Panc1 (cell line): ENCODE measurements at regions not wholly inside any gene's neighbourhood (a gene's known extent, or its start where the extent isn't known, plus 50 kb on each side); places are given as distances from the start of the nearest gene placed in this dataset.
"Not testable (repeated sequence)": the region's sequence is repeated elsewhere in the genome, so short reads cannot be mapped to it uniquely, and the experiment has no call there.

Experiments used
- ATAC-seq: fragments of 200-7000 bp; cut with Tn5 transposase; 2 replicates; pipeline ENCODE4 v1.9.1; 2020; ENCODE audit warnings: mild to moderate bottlenecking, moderate library complexity
- BruUV-seq: library from RNA; stranded (reverse); fragments of 400-500 nt; replicated peaks from 2 replicates; lab custom pipeline; 2021; lab: Mats Ljungman, UMichigan
- CTCF ChIA-PET: fragments of 300-600 bp; sonication (Branson Sonifier 250); formaldehyde crosslinking; loops from one replicate; lab custom pipeline; 2022; ENCODE audit warnings: antibody characterized with exemption; lab: Charles Lee
- POLR2A ChIA-PET: fragments of 300-600 bp; sonication (Branson Sonifier 250); formaldehyde crosslinking; loops from one replicate; lab custom pipeline; 2022; ENCODE audit warnings: antibody characterized with exemption; lab: Charles Lee
- DNase-seq: peaks from one replicate; pipeline ENCODE4 v3.0.0-alpha.2; 2010; ENCODE audit warnings: low read depth, low spot score
- H3K27ac ChIP-seq: 2 replicates; pipeline ENCODE4 v1.5.1; 2011; ENCODE audit warnings: mild to moderate bottlenecking, low read length, inconsistent platforms
- H3K27me3 ChIP-seq: fragments of 200-500 bp; sonication (Bioruptor generic); 2 replicates; pipeline ENCODE4 v1.6.0; 2014; ENCODE audit warnings: low read length, inconsistent platforms; ENCODE audit not compliant: control insufficient read depth, insufficient read depth
- H3K36me3 ChIP-seq: fragments of 200-500 bp; sonication (Bioruptor generic); 2 replicates; pipeline ENCODE4 v1.5.1; 2014; ENCODE audit warnings: inconsistent platforms, mild to moderate bottlenecking, low read length, moderate library complexity; ENCODE audit not compliant: control insufficient read depth, insufficient read depth
- H3K4me1 ChIP-seq: 2 replicates; pipeline ENCODE4 v1.5.1; 2011; ENCODE audit warnings: inconsistent platforms, mild to moderate bottlenecking, low read length, moderate library complexity; ENCODE audit not compliant: control insufficient read depth, insufficient read depth
- H3K4me3 ChIP-seq, 2 experiments: 2 replicates each; pipeline ENCODE4 v1.5.1; 2011 to 2012; ENCODE audit warnings: low read depth in 2 of 2, low read length in 2 of 2, mild to moderate bottlenecking in 2 of 2, inconsistent platforms in 1 of 2, moderate library complexity in 1 of 2
- H3K9me3 ChIP-seq: fragments of 200-500 bp; sonication (Bioruptor generic); 2 replicates; pipeline ENCODE4 v1.5.1; 2014; ENCODE audit warnings: low read depth, mild to moderate bottlenecking, inconsistent platforms, low read length, moderate library complexity; ENCODE audit not compliant: control insufficient read depth, insufficient read depth
- POLR2AphosphoS5 ChIP-seq: IDR thresholded peaks from 2 replicates; pipeline ENCODE4 v1.6.1; 2012; ENCODE audit warnings: mild to moderate bottlenecking, low read depth, low read length, moderate library complexity
- SIN3A ChIP-seq: IDR thresholded peaks from 2 replicates; pipeline ENCODE4 v1.6.1; 2012; ENCODE audit warnings: low read depth, mild to moderate bottlenecking, low read length, moderate library complexity, borderline replicate concordance; ENCODE audit not compliant: insufficient read depth
- TCF7L2 ChIP-seq: IDR thresholded peaks from 2 replicates; pipeline ENCODE4 v1.6.1; 2011; ENCODE audit warnings: mild to moderate bottlenecking, low read depth, low read length, inconsistent platforms
- in situ Hi-C: cut with HindIII; loops from 2 replicates; pipeline ENCODE4 v1.10.0; 2016; ENCODE audit warnings: low sequenced_read_pairs, low pct_unique_long_range_greater_than_20kb
- intact Hi-C: fragments of 100-400 bp; cut with micrococcal nuclease; formaldehyde crosslinking; loops from one replicate; pipeline ENCODE4 v1.10.0; 2022; ENCODE audit not compliant: unreplicated experiment
- TF ChIP-seq, protein P1 (sequence below): fragments of 450-650 bp; IDR thresholded peaks from 2 replicates; pipeline ENCODE4 v1.5.1; 2017; ENCODE audit warnings: mild to moderate bottlenecking
- TF ChIP-seq, protein P2 (sequence below), 2 experiments: IDR thresholded peaks; 2 replicates each; pipeline ENCODE4 v1.6.1; 2011 to 2012; ENCODE audit warnings: low read depth in 2 of 2, control low read depth in 1 of 2, low read length in 1 of 2, mild to moderate bottlenecking in 1 of 2, moderate library complexity in 1 of 2; ENCODE audit not compliant: insufficient read depth in 1 of 2

DNA sequence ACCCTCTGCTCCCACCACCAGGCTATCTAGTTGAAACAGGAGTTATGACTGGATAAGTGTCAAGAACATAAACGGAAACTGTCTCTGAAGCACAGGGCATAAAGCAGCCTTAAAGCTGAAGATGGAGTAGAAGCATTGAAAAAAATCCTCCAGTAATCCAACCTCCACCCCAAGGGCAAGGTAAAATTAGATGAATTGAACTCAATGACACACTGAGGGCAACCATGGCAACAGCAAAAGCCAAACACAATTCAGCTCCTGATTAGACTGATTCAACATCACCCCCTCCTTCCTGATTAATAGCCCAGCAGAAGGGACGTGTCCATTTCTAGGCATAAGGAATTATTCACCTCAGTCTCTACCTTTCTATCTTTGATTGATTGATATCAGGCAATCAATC lies 183.2 kb upstream of the MAP3K1 start:
- ATAC-seq (no peak), DNase-seq (no peak)
- H3K4me1 ChIP-seq, result peaks cover 3% of the 10 kb centered on the region; the same call in 1 of the 2 replicates
- intact Hi-C loops (no loop called here), in situ Hi-C loops (no loop called here)
- H3K36me3 ChIP-seq, result no peaks in the 10 kb centered on the region
- no peak overlapping the region for H3K27ac ChIP-seq
- TF ChIP-seq SIN3A (no peak), POLR2AphosphoS5 (no peak), TCF7L2 (no peak)
- TF ChIP-seq, protein P1, sequence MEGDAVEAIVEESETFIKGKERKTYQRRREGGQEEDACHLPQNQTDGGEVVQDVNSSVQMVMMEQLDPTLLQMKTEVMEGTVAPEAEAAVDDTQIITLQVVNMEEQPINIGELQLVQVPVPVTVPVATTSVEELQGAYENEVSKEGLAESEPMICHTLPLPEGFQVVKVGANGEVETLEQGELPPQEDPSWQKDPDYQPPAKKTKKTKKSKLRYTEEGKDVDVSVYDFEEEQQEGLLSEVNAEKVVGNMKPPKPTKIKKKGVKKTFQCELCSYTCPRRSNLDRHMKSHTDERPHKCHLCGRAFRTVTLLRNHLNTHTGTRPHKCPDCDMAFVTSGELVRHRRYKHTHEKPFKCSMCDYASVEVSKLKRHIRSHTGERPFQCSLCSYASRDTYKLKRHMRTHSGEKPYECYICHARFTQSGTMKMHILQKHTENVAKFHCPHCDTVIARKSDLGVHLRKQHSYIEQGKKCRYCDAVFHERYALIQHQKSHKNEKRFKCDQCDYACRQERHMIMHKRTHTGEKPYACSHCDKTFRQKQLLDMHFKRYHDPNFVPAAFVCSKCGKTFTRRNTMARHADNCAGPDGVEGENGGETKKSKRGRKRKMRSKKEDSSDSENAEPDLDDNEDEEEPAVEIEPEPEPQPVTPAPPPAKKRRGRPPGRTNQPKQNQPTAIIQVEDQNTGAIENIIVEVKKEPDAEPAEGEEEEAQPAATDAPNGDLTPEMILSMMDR, result no peak
- TF ChIP-seq, protein P2, sequence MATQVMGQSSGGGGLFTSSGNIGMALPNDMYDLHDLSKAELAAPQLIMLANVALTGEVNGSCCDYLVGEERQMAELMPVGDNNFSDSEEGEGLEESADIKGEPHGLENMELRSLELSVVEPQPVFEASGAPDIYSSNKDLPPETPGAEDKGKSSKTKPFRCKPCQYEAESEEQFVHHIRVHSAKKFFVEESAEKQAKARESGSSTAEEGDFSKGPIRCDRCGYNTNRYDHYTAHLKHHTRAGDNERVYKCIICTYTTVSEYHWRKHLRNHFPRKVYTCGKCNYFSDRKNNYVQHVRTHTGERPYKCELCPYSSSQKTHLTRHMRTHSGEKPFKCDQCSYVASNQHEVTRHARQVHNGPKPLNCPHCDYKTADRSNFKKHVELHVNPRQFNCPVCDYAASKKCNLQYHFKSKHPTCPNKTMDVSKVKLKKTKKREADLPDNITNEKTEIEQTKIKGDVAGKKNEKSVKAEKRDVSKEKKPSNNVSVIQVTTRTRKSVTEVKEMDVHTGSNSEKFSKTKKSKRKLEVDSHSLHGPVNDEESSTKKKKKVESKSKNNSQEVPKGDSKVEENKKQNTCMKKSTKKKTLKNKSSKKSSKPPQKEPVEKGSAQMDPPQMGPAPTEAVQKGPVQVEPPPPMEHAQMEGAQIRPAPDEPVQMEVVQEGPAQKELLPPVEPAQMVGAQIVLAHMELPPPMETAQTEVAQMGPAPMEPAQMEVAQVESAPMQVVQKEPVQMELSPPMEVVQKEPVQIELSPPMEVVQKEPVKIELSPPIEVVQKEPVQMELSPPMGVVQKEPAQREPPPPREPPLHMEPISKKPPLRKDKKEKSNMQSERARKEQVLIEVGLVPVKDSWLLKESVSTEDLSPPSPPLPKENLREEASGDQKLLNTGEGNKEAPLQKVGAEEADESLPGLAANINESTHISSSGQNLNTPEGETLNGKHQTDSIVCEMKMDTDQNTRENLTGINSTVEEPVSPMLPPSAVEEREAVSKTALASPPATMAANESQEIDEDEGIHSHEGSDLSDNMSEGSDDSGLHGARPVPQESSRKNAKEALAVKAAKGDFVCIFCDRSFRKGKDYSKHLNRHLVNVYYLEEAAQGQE (IDR thresholded peaks at IDR 0.05; ENCODE audit: insufficient read depth in 1 of 2, low read depth in 2 of 2, low read length in 1 of 2), result no peak
- no peak overlapping the region for H3K4me3 ChIP-seq
- no peaks in the 10 kb centered on the region for H3K9me3 ChIP-seq
- POLR2A ChIA-PET, result no interaction called here
- no TSS peak for BruUV-seq
- CTCF ChIA-PET, result no interaction called here
- H3K27me3 ChIP-seq, result peaks cover 6% of the 10 kb centered on the region; the same call in 1 of the 2 replicates

DNA sequence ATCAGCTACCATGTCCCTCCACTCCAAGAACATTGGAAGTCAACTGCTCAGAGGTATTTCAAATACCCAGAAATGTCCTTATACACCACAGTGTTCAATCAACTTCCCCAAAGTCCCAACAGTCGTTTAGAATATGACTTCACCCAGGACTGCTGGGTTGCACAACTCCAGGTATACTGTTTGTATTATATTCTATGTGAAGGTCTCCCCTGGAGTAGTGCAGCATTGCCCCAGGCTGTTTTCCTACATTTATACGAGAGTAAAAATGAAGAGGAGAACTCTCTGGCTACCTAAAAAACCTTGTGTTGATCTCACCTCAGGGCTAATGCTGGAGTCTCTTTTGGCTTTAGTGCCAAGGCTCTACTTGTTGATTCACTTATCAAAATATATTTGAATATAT lies 183.6 kb upstream of the MAP3K1 start:
- CTCF ChIA-PET, result no interaction called here
- H3K4me3 ChIP-seq, result no peak overlapping the region
- no peaks in the 10 kb centered on the region for H3K36me3 ChIP-seq
- H3K27ac ChIP-seq, result no peak overlapping the region
- TF ChIP-seq, protein P1, result no peak
- TF ChIP-seq, protein P2 (IDR thresholded peaks at IDR 0.05; ENCODE audit: insufficient read depth in 1 of 2, low read depth in 2 of 2, low read length in 1 of 2), result no peak
- TF ChIP-seq TCF7L2, result no peak
- no peak for TF ChIP-seq SIN3A
- no peak for TF ChIP-seq POLR2AphosphoS5
- DNase-seq (no peak), ATAC-seq (no peak)
- H3K4me1 ChIP-seq, result no peaks in the 10 kb centered on the region
- intact Hi-C loops (no loop called here), in situ Hi-C loops (no loop called here)
- BruUV-seq, result no TSS peak
- peaks cover 6% of the 10 kb centered on the region; the same call in 1 of the 2 replicates for H3K27me3 ChIP-seq
- H3K9me3 ChIP-seq, result no peaks in the 10 kb centered on the region
- POLR2A ChIA-PET, result no interaction called here

DNA sequence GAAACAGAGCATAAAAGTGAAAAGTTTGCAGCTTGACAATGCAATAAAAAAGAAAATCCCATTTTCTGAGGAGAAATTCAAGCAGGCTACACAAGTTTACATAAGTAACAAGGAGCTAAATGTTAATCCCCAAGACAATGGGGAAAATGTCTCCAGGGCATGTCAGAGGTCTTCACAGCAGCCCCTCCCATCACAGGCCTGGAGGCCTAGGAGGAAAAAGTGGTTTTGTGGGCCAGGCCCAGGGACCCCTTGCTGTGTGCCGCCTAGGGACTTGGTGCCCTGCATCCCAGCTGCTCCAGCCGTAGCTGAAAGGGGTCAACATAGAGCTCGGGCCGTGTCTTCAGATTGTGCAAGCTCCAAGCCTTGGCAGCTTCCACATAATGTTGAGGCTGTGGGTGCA lies 186.7 kb upstream of the MAP3K1 start:
- H3K36me3 ChIP-seq, H3K4me3 ChIP-seq, intact Hi-C loops, H3K9me3 ChIP-seq, H3K27ac ChIP-seq, H3K27me3 ChIP-seq, H3K4me1 ChIP-seq, in situ Hi-C loops, BruUV-seq, POLR2A ChIA-PET, ATAC-seq, DNase-seq, CTCF ChIA-PET: not testable (repeated sequence)
